Lower lobe of right lung (tissue), 2 donors: ENCODE measurements at regions not wholly inside any gene's neighbourhood (a gene's known extent, or its start where the extent isn't known, plus 50 kb on each side); places are given as distances from the start of the nearest gene placed in this dataset.

Experiments used
- ATAC-seq, 2 donors: fragments of 200-7000 bp; cut with Tn5 transposase; one replicate each; pipeline ENCODE4 v1.9.1; 2020 to 2022; ENCODE audit warnings: mild to moderate bottlenecking in 2 of 2, moderate library complexity in 2 of 2
- DNase-seq: peaks from one replicate; pipeline ENCODE4 v3.0.0-alpha.2; 2020
- H3K27ac ChIP-seq: fragments of 200-600 bp; one replicate; pipeline ENCODE4 v1.8.0; 2022
- H3K27me3 ChIP-seq: fragments of 200-600 bp; one replicate; pipeline ENCODE4 v1.8.0; 2022; ENCODE audit warnings: low read depth
- H3K36me3 ChIP-seq: fragments of 200-600 bp; one replicate; pipeline ENCODE4 v1.8.0; 2022; ENCODE audit warnings: mild to moderate bottlenecking
- H3K4me1 ChIP-seq: fragments of 200-600 bp; one replicate; pipeline ENCODE4 v1.8.0; 2022
- H3K4me3 ChIP-seq: fragments of 200-600 bp; one replicate; pipeline ENCODE4 v1.8.0; 2022; ENCODE audit warnings: mild to moderate bottlenecking
- H3K9me3 ChIP-seq: fragments of 200-600 bp; one replicate; pipeline ENCODE4 v1.8.0; 2022
- CTCF ChIP-seq: fragments of 200-600 bp; IDR thresholded peaks from one replicate; pipeline ENCODE4 v1.8.0; 2022; ENCODE audit warnings: antibody characterized with exemption, mild to moderate bottlenecking
- intact Hi-C: fragments of 100-400 bp; cut with DNase I; formaldehyde crosslinking; loops from one replicate; pipeline ENCODE4 v1.11.0; 2022
- donor health status: DM: no; HTN: yes; CAD: no; lungs with severe emphysema.

- no peak overlapping the region for H3K27ac ChIP-seq
- no peak for TF ChIP-seq CTCF
- no peak overlapping the region for H3K4me3 ChIP-seq
- DNase-seq = no peak
- ATAC-seq = no peak
- no peaks in the 10 kb centered on the region for H3K4me1 ChIP-seq
- no peaks in the 10 kb centered on the region for H3K9me3 ChIP-seq
- no peaks in the 10 kb centered on the region for H3K36me3 ChIP-seq
- intact Hi-C loops = no loop called here
- no peaks in the 10 kb centered on the region for H3K27me3 ChIP-seq
These were observed 413.4 kb upstream of the CFAP20DC start for GRCh38 chr3:59463253-59463652.

GRCh38 chr3:59460068-59460467, 410.2 kb upstream of the CFAP20DC start:
- Histone ChIP-seq H3K4me1 (no peaks in the 10 kb centered on the region), H3K4me3 (no peak overlapping the region), H3K36me3 (no peaks in the 10 kb centered on the region), H3K27ac (no peak overlapping the region), H3K9me3 (no peaks in the 10 kb centered on the region), H3K27me3 (no peaks in the 10 kb centered on the region)
- intact Hi-C loops = no loop called here
- no peak for DNase-seq
- no peak for TF ChIP-seq CTCF
- ATAC-seq = no peak

GRCh38 chr3:59456852-59457485, 407.1 kb upstream of the CFAP20DC start:
- no peak for TF ChIP-seq CTCF
- H3K27ac ChIP-seq = no peak overlapping the region
- H3K4me1 ChIP-seq = no peaks in the 10 kb centered on the region
- no peaks in the 10 kb centered on the region for H3K27me3 ChIP-seq
- intact Hi-C loops = no loop called here
- H3K4me3 ChIP-seq = no peak overlapping the region
- ATAC-seq (no peak), DNase-seq (no peak)
- no peaks in the 10 kb centered on the region for H3K36me3 ChIP-seq
- H3K9me3 ChIP-seq = no peaks in the 10 kb centered on the region

GRCh38 chr3:59451800-59452746, 402.2 kb upstream of the CFAP20DC start:
- H3K4me1 ChIP-seq = no peaks in the 10 kb centered on the region
- no peaks in the 10 kb centered on the region for H3K36me3 ChIP-seq
- peak in 1 of 2 donors; percentile 38 for ATAC-seq
- intact Hi-C loops = no loop called here
- H3K27ac ChIP-seq = no peak overlapping the region
- no peak for TF ChIP-seq CTCF
- H3K4me3 ChIP-seq = no peak overlapping the region
- no peak for DNase-seq
- no peaks in the 10 kb centered on the region for H3K27me3 ChIP-seq
- H3K9me3 ChIP-seq = no peaks in the 10 kb centered on the region

GRCh38 chr3:59450946-59451763, 401.3 kb upstream of the CFAP20DC start:
- H3K9me3 ChIP-seq = no peaks in the 10 kb centered on the region
- H3K27me3 ChIP-seq = no peaks in the 10 kb centered on the region
- no peaks in the 10 kb centered on the region for H3K36me3 ChIP-seq
- peak; percentile 79 to 80 for ATAC-seq
- peak overlapping the region; percentile 54 for H3K27ac ChIP-seq
- no peak for DNase-seq
- intact Hi-C loops = no loop called here
- H3K4me3 ChIP-seq = no peak overlapping the region
- H3K4me1 ChIP-seq = no peaks in the 10 kb centered on the region
- TF ChIP-seq CTCF = no peak
